Astrocyte (in vitro differentiated cells and primary cell): ENCODE measurements at regions not wholly inside any gene's neighbourhood (a gene's known extent, or its start where the extent isn't known, plus 50 kb on each side); places are given as distances from the start of the nearest gene placed in this dataset.

ENCODE experiments used
- DNase-seq: peaks from one replicate; pipeline ENCODE4 v3.0.0-alpha.2; 2010; ENCODE audit warnings: low read depth
- FAIRE-seq: peaks from 2 replicates; lab custom pipeline; 2011; peaks lifted over from hg19 to GRCh38; lab: Jason Lieb, UNC
- H2AFZ ChIP-seq: 2 replicates; pipeline ENCODE4 v1.6.0; 2012; ENCODE audit warnings: low read depth, low read length, inconsistent platforms
- H3K27ac ChIP-seq: 2 replicates; pipeline ENCODE4 v1.5.1; 2011; ENCODE audit warnings: low read depth, low read length, inconsistent platforms
- H3K27me3 ChIP-seq: 2 replicates; pipeline ENCODE4 v1.6.0; 2011; ENCODE audit warnings: low read length, inconsistent platforms; ENCODE audit not compliant: insufficient read depth
- H3K36me3 ChIP-seq: 2 replicates; pipeline ENCODE4 v1.5.1; 2011; ENCODE audit warnings: low read length, inconsistent platforms; ENCODE audit not compliant: insufficient read depth
- H3K4me1 ChIP-seq: 2 replicates; pipeline ENCODE4 v1.5.1; 2011; ENCODE audit warnings: low read length, inconsistent platforms; ENCODE audit not compliant: insufficient read depth
- H3K4me2 ChIP-seq: 2 replicates; pipeline ENCODE4 v1.6.0; 2012; ENCODE audit warnings: low read length, inconsistent platforms
- H3K4me3 ChIP-seq: 2 replicates; pipeline ENCODE4 v1.5.1; 2011; ENCODE audit warnings: low read depth, mild to moderate bottlenecking, low read length, inconsistent platforms; ENCODE audit not compliant: insufficient read depth
- H3K79me2 ChIP-seq: 2 replicates; pipeline ENCODE4 v1.6.0; 2012; ENCODE audit warnings: mild to moderate bottlenecking, low read length, inconsistent platforms; ENCODE audit not compliant: insufficient read depth
- H3K9ac ChIP-seq: 2 replicates; pipeline ENCODE4 v1.6.0; 2012; ENCODE audit warnings: mild to moderate bottlenecking, low read length, inconsistent platforms
- H3K9me3 ChIP-seq: 2 replicates; pipeline ENCODE4 v1.5.1; 2012; ENCODE audit warnings: low read depth, mild to moderate bottlenecking, low read length, inconsistent platforms; ENCODE audit not compliant: insufficient read depth
- H4K20me1 ChIP-seq: 2 replicates; pipeline ENCODE4 v1.6.0; 2012; ENCODE audit warnings: low read length, inconsistent platforms; ENCODE audit not compliant: insufficient read depth
- H3K27ac Mint-ChIP-seq: one replicate; pipeline ENCODE4 v1.8.0; 2021; ENCODE audit warnings: mild to moderate bottlenecking, mixed read lengths; ENCODE audit not compliant: unreplicated experiment
- H3K27me3 Mint-ChIP-seq: one replicate; pipeline ENCODE4 v1.8.0; 2021; ENCODE audit warnings: low read depth, mixed read lengths; ENCODE audit not compliant: unreplicated experiment
- H3K36me3 Mint-ChIP-seq: one replicate; pipeline ENCODE4 v1.8.0; 2021; ENCODE audit warnings: low read depth, mixed read lengths; ENCODE audit not compliant: unreplicated experiment
- H3K4me1 Mint-ChIP-seq: one replicate; pipeline ENCODE4 v1.8.0; 2021; ENCODE audit warnings: low read depth, mixed read lengths; ENCODE audit not compliant: unreplicated experiment
- H3K4me3 Mint-ChIP-seq: one replicate; pipeline ENCODE4 v1.8.0; 2021; ENCODE audit warnings: mild to moderate bottlenecking, moderate library complexity, mixed read lengths; ENCODE audit not compliant: unreplicated experiment
- H3K9me3 Mint-ChIP-seq: one replicate; pipeline ENCODE4 v1.8.0; 2021; ENCODE audit warnings: mild to moderate bottlenecking, mixed read lengths; ENCODE audit not compliant: unreplicated experiment
- CTCF ChIP-seq: IDR thresholded peaks from 2 replicates; pipeline ENCODE4 v1.5.1; 2011; ENCODE audit warnings: low read depth, mild to moderate bottlenecking, inconsistent platforms, low read length, moderate library complexity; ENCODE audit not compliant: insufficient read depth
- EZH2 ChIP-seq: IDR thresholded peaks from 2 replicates; pipeline ENCODE4 v1.6.1; 2012; ENCODE audit warnings: mild to moderate bottlenecking, low read length, inconsistent platforms; ENCODE audit not compliant: insufficient read depth

GRCh38 chr15:81611679-81612078 is 237.7 kb upstream of the TMC3 start:
- Mint-ChIP-seq H3K36me3 (no peaks in the 10 kb centered on the region), H3K27me3 (peaks cover 8% of the 10 kb centered on the region), H3K4me1 (no peaks in the 10 kb centered on the region), H3K27ac (no peak overlapping the region), H3K9me3 (no peaks in the 10 kb centered on the region), H3K4me3 (no peak overlapping the region)
- Histone ChIP-seq H3K27me3 (no peaks in the 10 kb centered on the region), H4K20me1 (no peaks in the 10 kb centered on the region), H3K36me3 (no peaks in the 10 kb centered on the region), H3K9me3 (peaks cover 5% of the 10 kb centered on the region), H3K9ac (no peak overlapping the region), H3K27ac (no peak overlapping the region), H3K79me2 (no peaks in the 10 kb centered on the region), H3K4me1 (no peaks in the 10 kb centered on the region), H3K4me3 (no peak overlapping the region), H2AFZ (no peak overlapping the region), H3K4me2 (no peak overlapping the region)
- TF ChIP-seq CTCF = no peak
- TF ChIP-seq EZH2 = no peak
- DNase-seq (no peak), FAIRE-seq (no peak)

GRCh38 chr15:81608309-81608829 is 234.4 kb upstream of the TMC3 start:
- Histone ChIP-seq H3K9me3 (peaks cover 5% of the 10 kb centered on the region), H3K4me3 (no peak overlapping the region), H3K4me2 (no peak overlapping the region), H3K79me2 (no peaks in the 10 kb centered on the region), H4K20me1 (no peaks in the 10 kb centered on the region), H3K9ac (no peak overlapping the region), H3K27ac (no peak overlapping the region), H3K36me3 (no peaks in the 10 kb centered on the region), H3K27me3 (no peaks in the 10 kb centered on the region), H2AFZ (no peak overlapping the region), H3K4me1 (no peaks in the 10 kb centered on the region)
- no peaks in the 10 kb centered on the region for H3K36me3 Mint-ChIP-seq
- H3K4me3 Mint-ChIP-seq = no peak overlapping the region
- H3K27me3 Mint-ChIP-seq = peaks cover 8% of the 10 kb centered on the region
- FAIRE-seq (no peak), DNase-seq (no peak)
- H3K9me3 Mint-ChIP-seq = no peaks in the 10 kb centered on the region
- H3K27ac Mint-ChIP-seq = no peak overlapping the region
- no peaks in the 10 kb centered on the region for H3K4me1 Mint-ChIP-seq
- no peak for TF ChIP-seq EZH2
- no peak for TF ChIP-seq CTCF

- DNase-seq = no peak
- TF ChIP-seq CTCF (no peak), EZH2 (no peak)
- H3K27me3 ChIP-seq = no peaks in the 10 kb centered on the region
- Mint-ChIP-seq H3K9me3 (peaks cover 6% of the 10 kb centered on the region), H3K4me1 (no peaks in the 10 kb centered on the region), H3K27me3 (peaks cover 6% of the 10 kb centered on the region), H3K4me3 (no peak overlapping the region), H3K27ac (no peak overlapping the region), H3K36me3 (no peaks in the 10 kb centered on the region)
- no peak overlapping the region for H2AFZ ChIP-seq
- H3K4me1 ChIP-seq = no peaks in the 10 kb centered on the region
- no peak for FAIRE-seq
- H3K9ac ChIP-seq = no peak overlapping the region
- H3K4me2 ChIP-seq = no peak overlapping the region
- no peak overlapping the region for H3K27ac ChIP-seq
- no peaks in the 10 kb centered on the region for H4K20me1 ChIP-seq
- H3K79me2 ChIP-seq = no peaks in the 10 kb centered on the region
- no peak overlapping the region for H3K4me3 ChIP-seq
- H3K9me3 ChIP-seq = no peaks in the 10 kb centered on the region
- H3K36me3 ChIP-seq = no peaks in the 10 kb centered on the region
Measured at GRCh38 chr15:81604713-81605112, 230.7 kb upstream of the TMC3 start.
